Body of pancreas (tissue), 4 donors: ENCODE measurements at regions not wholly inside any gene's neighbourhood (a gene's known extent, or its start where the extent isn't known, plus 50 kb on each side); places are given as distances from the start of the nearest gene placed in this dataset.

Experiments used
- POLR2A ChIP-seq, 3 donors: fragments of 450-650 bp; IDR thresholded peaks; one replicate each; pipeline ENCODE4 v1.6.1; 2016; ENCODE audit warnings: antibody characterized with exemption in 3 of 3, mild to moderate bottlenecking in 2 of 3
- TF ChIP-seq, protein P1 (sequence below), 7 experiments: fragments of 450-650 bp in 4 of 7; fragments of 200-600 bp in 3 of 7; sonication (generic) in 3 of 7; IDR thresholded peaks; one replicate each; pipeline ENCODE4 v1.5.1; 2016 to 2019; ENCODE audit warnings: antibody characterized with exemption in 7 of 7

DNA sequence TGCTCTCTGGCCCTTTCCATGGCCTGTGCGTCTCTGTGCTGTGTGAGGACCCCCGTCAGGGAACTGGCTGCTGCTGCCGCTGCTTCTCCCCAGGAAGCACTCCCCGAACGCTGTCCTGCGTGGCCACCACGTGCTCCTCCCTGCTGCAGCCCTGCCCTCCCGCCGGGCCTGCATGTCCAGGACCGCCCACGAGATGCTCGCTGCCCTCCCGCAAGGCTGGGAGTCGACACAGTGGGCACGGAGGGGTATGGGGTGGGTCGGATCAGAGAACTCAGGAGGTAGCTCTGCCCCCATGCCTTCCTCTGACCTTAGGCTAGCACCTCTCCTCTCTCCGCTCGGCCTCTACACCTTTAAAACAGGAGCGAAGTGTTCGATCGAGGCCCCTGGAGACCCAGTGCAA lies 171.9 kb upstream of the AJAP1 start:
- no peak for TF ChIP-seq POLR2A (IDR thresholded peaks at IDR 0.05)
- TF ChIP-seq, protein P1, sequence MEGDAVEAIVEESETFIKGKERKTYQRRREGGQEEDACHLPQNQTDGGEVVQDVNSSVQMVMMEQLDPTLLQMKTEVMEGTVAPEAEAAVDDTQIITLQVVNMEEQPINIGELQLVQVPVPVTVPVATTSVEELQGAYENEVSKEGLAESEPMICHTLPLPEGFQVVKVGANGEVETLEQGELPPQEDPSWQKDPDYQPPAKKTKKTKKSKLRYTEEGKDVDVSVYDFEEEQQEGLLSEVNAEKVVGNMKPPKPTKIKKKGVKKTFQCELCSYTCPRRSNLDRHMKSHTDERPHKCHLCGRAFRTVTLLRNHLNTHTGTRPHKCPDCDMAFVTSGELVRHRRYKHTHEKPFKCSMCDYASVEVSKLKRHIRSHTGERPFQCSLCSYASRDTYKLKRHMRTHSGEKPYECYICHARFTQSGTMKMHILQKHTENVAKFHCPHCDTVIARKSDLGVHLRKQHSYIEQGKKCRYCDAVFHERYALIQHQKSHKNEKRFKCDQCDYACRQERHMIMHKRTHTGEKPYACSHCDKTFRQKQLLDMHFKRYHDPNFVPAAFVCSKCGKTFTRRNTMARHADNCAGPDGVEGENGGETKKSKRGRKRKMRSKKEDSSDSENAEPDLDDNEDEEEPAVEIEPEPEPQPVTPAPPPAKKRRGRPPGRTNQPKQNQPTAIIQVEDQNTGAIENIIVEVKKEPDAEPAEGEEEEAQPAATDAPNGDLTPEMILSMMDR (IDR thresholded peaks at IDR 0.05), result no peak
